ENCODE measurements at regions not wholly inside any gene's neighbourhood (a gene's known extent, or its start where the extent isn't known, plus 50 kb on each side); places are given as distances from the start of the nearest gene placed in this dataset.
"Not testable (repeated sequence)": the region's sequence is repeated elsewhere in the genome, so short reads cannot be mapped to it uniquely, and the experiment has no call there.

DNA sequence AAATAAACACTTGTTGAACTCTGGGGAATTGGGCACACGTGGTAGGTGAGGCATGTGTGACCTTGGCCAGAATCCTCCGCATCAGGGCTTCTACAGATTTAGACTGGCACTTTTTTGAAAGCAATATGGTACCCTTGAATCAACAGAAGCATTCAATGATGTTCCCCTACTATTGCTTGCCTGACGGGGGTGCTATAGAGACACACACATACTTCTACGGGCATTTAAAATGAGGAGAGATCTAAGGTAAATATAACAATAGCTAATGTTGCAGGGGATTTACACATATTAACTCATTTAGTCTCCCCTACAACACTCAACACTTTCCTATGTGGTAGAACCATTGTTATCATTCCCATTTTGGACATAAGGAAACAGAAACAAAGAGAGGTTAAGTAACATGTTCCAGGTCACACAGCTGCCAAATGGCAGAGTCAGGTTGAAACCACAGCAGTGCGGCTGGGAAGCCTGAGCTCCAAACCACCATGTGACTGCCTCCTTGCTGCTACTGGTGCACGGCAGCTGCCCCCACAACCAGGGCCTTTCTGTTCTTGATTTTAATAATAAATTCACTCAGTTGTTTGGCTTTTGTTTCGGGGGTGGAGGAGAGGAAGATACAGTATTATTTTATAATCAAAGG is 147.4 kb downstream of the ZNF281 start:
- BruUV-seq (replicated peaks) = no TSS peak
- H3K36me3 Mint-ChIP-seq (ENCODE audit: insufficient read depth, unreplicated experiment) = no peaks in the 10 kb centered on the region
- CTCF ChIA-PET = interaction anchor here (0.5 kb wide), 1 partner anchor 1058 kb away, joined by 3 read pairs; no protein-coding TSS in a partner anchor
- intact Hi-C loops (cut with micrococcal nuclease; ENCODE audit: unreplicated experiment) = no loop called here
- TF ChIP-seq CTCF (IDR thresholded peaks at IDR 0.05; ENCODE audit: unreplicated experiment) = no peak
- no peaks in the 10 kb centered on the region for H3K9me3 Mint-ChIP-seq (ENCODE audit: low read depth, unreplicated experiment)
- H3K4me3 Mint-ChIP-seq (ENCODE audit: low read depth, unreplicated experiment) = no peak overlapping the region
- no peaks in the 10 kb centered on the region for H3K4me1 Mint-ChIP-seq (ENCODE audit: low read depth, unreplicated experiment)
- H3K27me3 Mint-ChIP-seq (ENCODE audit: unreplicated experiment) = no peaks in the 10 kb centered on the region
- DNase-seq = no peak
- H3K27ac Mint-ChIP-seq (ENCODE audit: unreplicated experiment) = no peak overlapping the region

- no TSS peak for BruUV-seq (replicated peaks)
- Mint-ChIP-seq H3K27me3 (ENCODE audit: unreplicated experiment) (no peaks in the 10 kb centered on the region), H3K27ac (ENCODE audit: unreplicated experiment) (no peak overlapping the region), H3K4me3 (ENCODE audit: low read depth, unreplicated experiment) (no peak overlapping the region), H3K4me1 (ENCODE audit: low read depth, unreplicated experiment) (no peaks in the 10 kb centered on the region), H3K9me3 (ENCODE audit: low read depth, unreplicated experiment) (no peaks in the 10 kb centered on the region), H3K36me3 (ENCODE audit: insufficient read depth, unreplicated experiment) (no peaks in the 10 kb centered on the region)
- no peak for TF ChIP-seq CTCF (IDR thresholded peaks at IDR 0.05; ENCODE audit: unreplicated experiment)
- CTCF ChIA-PET = interaction anchor here (0.6 kb wide), 1 partner anchor 124 kb away, joined by 3 read pairs; no protein-coding TSS in a partner anchor
- intact Hi-C loops (cut with micrococcal nuclease; ENCODE audit: unreplicated experiment) = no loop called here
- DNase-seq = no peak
These were observed 149.1 kb downstream of the ZNF281 start for GRCh38 chr1:200260597-200261335.

DNA sequence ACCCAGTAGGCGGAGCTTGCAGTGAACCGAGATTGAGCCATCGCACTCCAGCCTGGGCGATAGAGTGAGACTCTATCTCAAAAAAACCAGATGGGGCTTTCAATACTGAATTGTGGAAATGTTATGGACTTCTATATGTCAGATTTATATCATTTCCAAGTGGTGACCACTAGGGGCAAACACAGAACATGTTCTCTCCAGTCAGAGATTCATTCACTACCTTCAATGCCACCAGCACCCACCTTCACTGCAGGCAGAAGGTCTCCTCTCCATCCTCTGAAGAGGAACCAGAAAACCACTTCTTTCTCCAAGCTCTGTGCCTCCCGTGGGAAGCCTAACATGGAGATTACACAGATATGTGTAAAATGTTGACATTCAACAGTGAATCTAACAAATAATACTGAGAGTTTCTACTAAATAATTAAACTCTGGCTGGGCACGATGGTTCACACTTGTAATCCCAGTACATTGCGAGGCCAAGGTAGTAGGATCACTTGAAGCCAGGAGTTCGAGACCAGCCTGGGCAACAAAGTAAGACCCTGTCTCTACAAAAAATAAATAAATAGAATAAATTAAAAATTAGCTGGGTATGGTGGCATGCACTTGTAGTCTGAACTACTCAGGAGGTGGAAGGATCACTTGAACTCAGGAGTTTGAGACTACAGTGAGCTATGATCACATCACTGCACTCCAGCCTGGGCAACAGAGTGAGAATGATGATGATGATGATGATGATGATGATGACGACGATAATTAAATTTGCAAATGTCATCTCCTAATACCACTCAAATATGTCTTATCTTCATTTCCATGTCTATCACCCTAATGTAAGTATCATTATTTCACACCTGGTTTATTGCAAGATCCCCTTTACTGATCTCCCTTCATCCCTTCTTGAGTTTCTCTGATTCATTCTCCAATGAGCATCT is 151.1 kb downstream of the ZNF281 start:
- peak; percentile 24 for TF ChIP-seq CTCF (IDR thresholded peaks at IDR 0.05; ENCODE audit: unreplicated experiment)
- Mint-ChIP-seq H3K27me3 (ENCODE audit: unreplicated experiment) (no peaks in the 10 kb centered on the region), H3K4me1 (ENCODE audit: low read depth, unreplicated experiment) (no peaks in the 10 kb centered on the region), H3K4me3 (ENCODE audit: low read depth, unreplicated experiment) (no peak overlapping the region), H3K36me3 (ENCODE audit: insufficient read depth, unreplicated experiment) (no peaks in the 10 kb centered on the region), H3K27ac (ENCODE audit: unreplicated experiment) (no peak overlapping the region), H3K9me3 (ENCODE audit: low read depth, unreplicated experiment) (no peaks in the 10 kb centered on the region)
- no TSS peak for BruUV-seq (replicated peaks)
- peak; percentile 36 for DNase-seq
- CTCF ChIA-PET = no interaction called here
- intact Hi-C loops (cut with micrococcal nuclease; ENCODE audit: unreplicated experiment) = no loop called here

- H3K9me3 Mint-ChIP-seq (ENCODE audit: low read depth, unreplicated experiment) = no peaks in the 10 kb centered on the region
- no peak for DNase-seq
- no peak overlapping the region for H3K4me3 Mint-ChIP-seq (ENCODE audit: low read depth, unreplicated experiment)
- no TSS peak for BruUV-seq (replicated peaks)
- H3K27me3 Mint-ChIP-seq (ENCODE audit: unreplicated experiment) = no peaks in the 10 kb centered on the region
- H3K27ac Mint-ChIP-seq (ENCODE audit: unreplicated experiment) = no peak overlapping the region
- no peaks in the 10 kb centered on the region for H3K4me1 Mint-ChIP-seq (ENCODE audit: low read depth, unreplicated experiment)
- intact Hi-C loops (cut with micrococcal nuclease; ENCODE audit: unreplicated experiment) = no loop called here
- no peak for TF ChIP-seq CTCF (IDR thresholded peaks at IDR 0.05; ENCODE audit: unreplicated experiment)
- CTCF ChIA-PET = no interaction called here
- H3K36me3 Mint-ChIP-seq (ENCODE audit: insufficient read depth, unreplicated experiment) = no peaks in the 10 kb centered on the region
These were observed 152.6 kb downstream of the ZNF281 start for GRCh38 chr1:200257235-200257634.

DNA sequence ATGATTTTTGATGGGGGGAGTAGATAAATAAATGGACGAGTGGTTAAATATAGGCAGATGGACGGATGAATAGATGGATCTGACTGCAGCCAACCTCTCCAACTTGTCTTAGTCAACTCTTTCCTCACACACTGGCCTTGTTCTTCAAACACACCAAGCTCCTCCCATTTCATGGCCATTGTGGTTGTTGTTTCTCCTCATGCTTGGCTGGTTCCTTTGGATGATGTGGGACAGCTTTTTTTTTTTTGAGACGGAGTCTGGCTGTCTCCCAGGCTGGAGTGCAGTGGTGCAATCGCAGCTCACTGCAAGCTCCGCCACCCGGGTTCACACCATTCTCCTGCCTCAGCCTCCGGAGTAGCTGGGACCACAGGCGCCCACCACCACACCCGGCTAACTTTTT is 155.2 kb downstream of the ZNF281 start:
- H3K27ac Mint-ChIP-seq (ENCODE audit: unreplicated experiment); H3K4me1 Mint-ChIP-seq (ENCODE audit: low read depth, unreplicated experiment); H3K4me3 Mint-ChIP-seq (ENCODE audit: low read depth, unreplicated experiment); BruUV-seq (replicated peaks); H3K36me3 Mint-ChIP-seq (ENCODE audit: insufficient read depth, unreplicated experiment); DNase-seq; intact Hi-C loops (cut with micrococcal nuclease; ENCODE audit: unreplicated experiment); H3K27me3 Mint-ChIP-seq (ENCODE audit: unreplicated experiment); H3K9me3 Mint-ChIP-seq (ENCODE audit: low read depth, unreplicated experiment); CTCF ChIA-PET: not testable (repeated sequence)

Measured in Calu3 (cell line).